ENCODE measurements at regions not wholly inside any gene's neighbourhood (a gene's known extent, or its start where the extent isn't known, plus 50 kb on each side); places are given as distances from the start of the nearest gene placed in this dataset.

DNA sequence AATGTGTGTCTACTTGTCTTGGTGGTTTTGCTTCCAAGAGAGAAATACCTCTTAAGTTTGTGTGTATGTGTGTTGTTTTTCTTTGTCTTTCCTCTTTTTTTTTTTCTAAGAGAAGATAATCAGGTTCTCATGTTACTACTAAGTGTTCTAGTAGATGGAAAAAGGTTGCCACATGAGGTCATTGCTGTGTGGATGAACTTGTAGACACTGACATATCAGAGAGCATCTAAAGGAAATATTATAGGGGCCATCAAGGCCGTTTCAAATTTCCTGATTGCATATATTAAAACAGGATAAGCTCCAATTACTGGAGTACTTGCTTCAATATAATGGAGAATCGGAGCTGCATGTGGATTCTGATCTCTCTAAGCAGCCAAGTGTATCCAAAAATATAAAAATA is 747.5 kb downstream of the NR2F2 start:
- TF ChIP-seq, protein P1, sequence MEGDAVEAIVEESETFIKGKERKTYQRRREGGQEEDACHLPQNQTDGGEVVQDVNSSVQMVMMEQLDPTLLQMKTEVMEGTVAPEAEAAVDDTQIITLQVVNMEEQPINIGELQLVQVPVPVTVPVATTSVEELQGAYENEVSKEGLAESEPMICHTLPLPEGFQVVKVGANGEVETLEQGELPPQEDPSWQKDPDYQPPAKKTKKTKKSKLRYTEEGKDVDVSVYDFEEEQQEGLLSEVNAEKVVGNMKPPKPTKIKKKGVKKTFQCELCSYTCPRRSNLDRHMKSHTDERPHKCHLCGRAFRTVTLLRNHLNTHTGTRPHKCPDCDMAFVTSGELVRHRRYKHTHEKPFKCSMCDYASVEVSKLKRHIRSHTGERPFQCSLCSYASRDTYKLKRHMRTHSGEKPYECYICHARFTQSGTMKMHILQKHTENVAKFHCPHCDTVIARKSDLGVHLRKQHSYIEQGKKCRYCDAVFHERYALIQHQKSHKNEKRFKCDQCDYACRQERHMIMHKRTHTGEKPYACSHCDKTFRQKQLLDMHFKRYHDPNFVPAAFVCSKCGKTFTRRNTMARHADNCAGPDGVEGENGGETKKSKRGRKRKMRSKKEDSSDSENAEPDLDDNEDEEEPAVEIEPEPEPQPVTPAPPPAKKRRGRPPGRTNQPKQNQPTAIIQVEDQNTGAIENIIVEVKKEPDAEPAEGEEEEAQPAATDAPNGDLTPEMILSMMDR (IDR thresholded peaks at IDR 0.05; ENCODE audit: control insufficient read depth, insufficient read depth, low read depth, low read length, missing control alignments) = no peak
- H3K4me3 ChIP-seq (ENCODE audit: control insufficient read depth, low read depth, low read length) = no peak overlapping the region
- DNase-seq (ENCODE audit: low read depth) = no peak

DNA sequence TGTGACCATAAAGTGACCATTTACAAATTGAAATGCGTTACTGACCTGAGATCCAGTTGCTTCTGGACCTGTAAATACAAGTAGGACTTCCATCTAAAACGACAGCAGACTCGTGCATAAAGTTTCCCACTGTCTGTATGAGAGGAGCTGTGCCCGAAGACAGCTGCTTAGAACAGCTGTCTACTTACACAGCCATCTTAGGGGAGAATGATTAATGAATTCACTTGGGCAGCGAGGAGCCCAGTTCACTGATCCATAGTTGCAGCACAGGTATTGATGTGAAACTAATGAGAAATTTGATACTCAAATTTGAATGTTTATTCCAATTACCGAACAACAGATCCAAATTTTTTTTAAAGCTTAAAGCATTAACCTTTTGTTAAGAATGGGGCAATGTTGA is 748.1 kb downstream of the NR2F2 start:
- DNase-seq (ENCODE audit: low read depth) = no peak
- no peak overlapping the region for H3K4me3 ChIP-seq (ENCODE audit: control insufficient read depth, low read depth, low read length)
- TF ChIP-seq, protein P1 (IDR thresholded peaks at IDR 0.05; ENCODE audit: control insufficient read depth, insufficient read depth, low read depth, low read length, missing control alignments) = no peak

DNA sequence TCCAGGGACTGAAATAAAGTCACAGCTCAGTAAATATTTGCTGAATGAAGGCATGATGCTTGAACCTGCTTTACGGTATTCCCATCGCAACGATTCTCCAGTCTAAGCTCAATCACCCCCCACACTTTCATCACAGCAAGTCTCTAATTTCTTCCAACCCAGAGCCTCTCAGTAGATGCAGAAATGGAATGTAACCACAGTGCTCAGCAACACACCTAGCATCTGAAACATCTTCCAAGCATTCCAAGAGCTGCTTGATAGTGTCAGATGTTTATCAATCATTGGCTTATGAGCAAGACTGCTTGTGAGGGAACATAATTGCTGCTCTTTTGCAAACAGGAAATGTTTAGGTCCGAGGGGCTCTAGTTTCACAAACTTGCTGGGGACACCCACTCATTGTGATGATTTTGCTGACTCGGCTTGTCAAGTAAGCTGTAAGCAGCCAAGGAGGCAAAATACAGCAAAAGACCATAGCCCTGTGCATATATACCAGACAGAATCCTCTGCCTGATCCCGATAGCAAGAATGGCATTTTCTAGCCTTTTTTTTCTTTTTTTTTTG is 751.2 kb downstream of the NR2F2 start:
- DNase-seq (ENCODE audit: low read depth) = no peak
- TF ChIP-seq, protein P1 (IDR thresholded peaks at IDR 0.05; ENCODE audit: control insufficient read depth, insufficient read depth, low read depth, low read length, missing control alignments) = no peak
- no peak overlapping the region for H3K4me3 ChIP-seq (ENCODE audit: control insufficient read depth, low read depth, low read length)

DNA sequence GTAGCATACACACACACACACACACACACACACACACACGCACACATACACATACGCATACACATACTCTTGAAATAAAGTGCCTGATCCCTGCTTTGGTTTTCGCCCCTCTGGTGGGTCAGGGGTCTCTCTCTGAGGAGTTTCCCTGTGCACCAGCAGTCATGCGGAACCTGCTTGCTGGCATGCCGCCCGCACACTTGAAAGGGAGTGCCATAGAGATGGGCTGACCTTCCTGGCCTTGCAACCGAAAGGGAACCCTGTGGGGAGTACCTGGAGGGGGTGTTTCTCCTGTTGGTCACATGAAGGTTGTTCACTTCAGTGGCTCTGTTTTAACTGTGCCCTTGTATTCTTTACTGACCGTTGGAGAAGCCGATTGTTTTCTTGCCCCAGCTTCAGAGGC is 752.3 kb downstream of the NR2F2 start:
- no peak for DNase-seq (ENCODE audit: low read depth)
- H3K4me3 ChIP-seq (ENCODE audit: control insufficient read depth, low read depth, low read length) = no peak overlapping the region
- TF ChIP-seq, protein P1 (IDR thresholded peaks at IDR 0.05; ENCODE audit: control insufficient read depth, insufficient read depth, low read depth, low read length, missing control alignments) = no peak

DNA sequence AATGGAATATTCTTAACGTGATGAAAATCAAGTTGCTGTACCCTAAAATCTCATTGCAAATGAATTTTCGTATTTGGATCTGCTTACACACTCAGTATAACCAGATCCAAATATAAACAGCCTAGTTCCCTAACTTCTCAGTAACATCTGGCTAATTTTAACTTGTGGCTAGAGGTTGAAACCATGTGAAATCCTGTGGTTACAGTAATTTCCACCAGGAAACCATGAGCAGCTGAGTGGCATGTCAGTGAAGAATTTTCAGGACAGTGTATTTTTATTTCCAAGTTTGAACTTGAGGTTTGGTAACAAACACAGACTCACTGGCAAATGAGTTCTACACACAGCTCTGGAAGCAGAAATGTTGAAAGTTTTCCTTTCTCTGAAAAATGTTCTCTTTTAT is 754.1 kb downstream of the NR2F2 start:
- DNase-seq (ENCODE audit: low read depth) = no peak
- TF ChIP-seq, protein P1 (IDR thresholded peaks at IDR 0.05; ENCODE audit: control insufficient read depth, insufficient read depth, low read depth, low read length, missing control alignments) = no peak
- H3K4me3 ChIP-seq (ENCODE audit: control insufficient read depth, low read depth, low read length) = no peak overlapping the region

DNA sequence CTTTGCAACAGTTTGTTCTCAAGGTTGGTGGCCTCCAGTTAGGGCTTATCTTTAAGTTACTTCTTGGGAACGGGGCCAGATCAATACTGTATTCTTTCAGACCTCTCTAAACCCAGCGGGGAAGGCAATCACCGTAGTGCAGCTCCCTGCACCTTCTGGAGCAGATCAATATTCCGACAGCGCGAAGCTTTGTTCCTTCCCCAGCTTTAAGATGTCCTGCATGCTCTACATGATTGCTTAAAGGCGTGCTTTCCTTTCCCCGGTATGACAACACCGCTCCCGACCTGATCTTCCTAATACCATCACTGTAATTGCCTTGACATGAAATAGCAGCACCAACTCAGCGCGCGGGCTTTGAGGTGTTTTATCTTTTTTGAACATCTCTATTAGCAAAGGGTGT is 755.2 kb downstream of the NR2F2 start:
- TF ChIP-seq, protein P1 (IDR thresholded peaks at IDR 0.05; ENCODE audit: control insufficient read depth, insufficient read depth, low read depth, low read length, missing control alignments) = no peak
- H3K4me3 ChIP-seq (ENCODE audit: control insufficient read depth, low read depth, low read length) = no peak overlapping the region
- DNase-seq (ENCODE audit: low read depth) = no peak

All from AG09309 (cell line).